ENCODE measurements at regions not wholly inside any gene's neighbourhood (a gene's known extent, or its start where the extent isn't known, plus 50 kb on each side); places are given as distances from the start of the nearest gene placed in this dataset.

- TF ChIP-seq CTCF (conservative IDR thresholded peaks at IDR 0.05; ENCODE audit: low read depth, low read length) (no peak), EZH2 (IDR thresholded peaks at IDR 0.05; ENCODE audit: borderline replicate concordance, low read depth, low read length, poor library complexity, severe bottlenecking) (no peak)
Measured at GRCh38 chr4:72919464-72919863, 150.1 kb downstream of the COX18 start.
